ENCODE measurements at regions not wholly inside any gene's neighbourhood (a gene's known extent, or its start where the extent isn't known, plus 50 kb on each side); places are given as distances from the start of the nearest gene placed in this dataset.

DNA sequence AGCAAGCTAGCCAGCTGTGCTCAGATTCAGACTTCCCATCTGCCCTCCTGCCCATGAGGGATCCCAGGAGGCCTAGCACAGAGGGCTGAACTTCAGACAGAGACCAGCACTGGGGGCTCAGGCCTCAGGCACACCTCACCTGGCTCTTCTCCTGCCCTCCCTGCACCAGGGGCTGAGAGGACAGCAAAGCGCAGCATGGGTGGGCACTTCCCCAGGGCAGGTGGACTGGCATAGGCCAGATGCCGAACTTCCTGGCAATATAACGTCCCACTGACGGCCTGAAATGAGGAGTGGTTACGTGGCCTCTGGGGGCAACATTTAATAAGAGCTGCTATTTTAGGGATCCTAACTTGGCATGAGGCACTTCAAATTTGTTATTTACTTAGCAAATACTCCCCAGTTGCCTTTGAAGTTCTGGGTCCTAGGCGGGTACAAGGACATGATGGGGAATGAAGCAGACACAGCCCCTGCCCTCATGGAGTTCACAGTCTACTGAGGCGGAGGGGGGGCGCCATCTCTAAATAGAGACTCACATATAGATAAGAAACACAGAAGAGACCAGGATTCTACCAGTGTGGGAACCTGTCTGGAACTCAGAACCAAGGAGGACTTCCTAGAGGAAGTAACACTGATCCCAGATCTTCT, 101.8 kb upstream of the ZMIZ1 start:
- Histone ChIP-seq H3K27me3 (replicated peaks; ENCODE audit: insufficient read depth, low read depth, low read length, poor library complexity) (no peaks in the 10 kb centered on the region), H3K36me3 (ENCODE audit: insufficient read depth, low read length, poor library complexity, severe bottlenecking) (no peaks in the 10 kb centered on the region), H3K4me3 (ENCODE audit: low read depth, low read length, poor library complexity, severe bottlenecking) (no peak overlapping the region), H3K4me1 (ENCODE audit: insufficient read depth, low read length, poor library complexity, severe bottlenecking) (no peaks in the 10 kb centered on the region), H3K9me3 (ENCODE audit: low read depth, low read length, poor library complexity, severe bottlenecking) (no peaks in the 10 kb centered on the region), H3K27ac (ENCODE audit: low read depth, low read length, poor library complexity, severe bottlenecking) (no peak overlapping the region)
- DNase-seq (ENCODE audit: low spot score): no peak
- intact Hi-C loops (cut with micrococcal nuclease; ENCODE audit: unreplicated experiment): no loop called here
- ChIA-PET POLR2A (ENCODE audit: low non-redundant PET) (no interaction called here), CTCF (no interaction called here)
- TF ChIP-seq EZH2 (IDR thresholded peaks at IDR 0.05; ENCODE audit: borderline replicate concordance, low read depth, low read length, poor library complexity, severe bottlenecking): no peak
- TF ChIP-seq CTCF (conservative IDR thresholded peaks at IDR 0.05; ENCODE audit: low read depth, low read length): no peak
- no TSS peak for BruUV-seq (replicated peaks)

GRCh38 chr10:78968300-78968942, 100.3 kb upstream of the ZMIZ1 start:
- intact Hi-C loops (cut with micrococcal nuclease; ENCODE audit: unreplicated experiment): no loop called here
- H3K36me3 ChIP-seq (ENCODE audit: insufficient read depth, low read length, poor library complexity, severe bottlenecking): no peaks in the 10 kb centered on the region
- H3K4me3 ChIP-seq (ENCODE audit: low read depth, low read length, poor library complexity, severe bottlenecking): no peak overlapping the region
- POLR2A ChIA-PET (ENCODE audit: low non-redundant PET): interaction anchor here (0.6 kb wide), 1 partner anchor 349 kb away, joined by 3 read pairs; no protein-coding TSS in a partner anchor
- no peaks in the 10 kb centered on the region for H3K27me3 ChIP-seq (replicated peaks; ENCODE audit: insufficient read depth, low read depth, low read length, poor library complexity)
- CTCF ChIA-PET: no interaction called here
- BruUV-seq (replicated peaks): no TSS peak
- H3K4me1 ChIP-seq (ENCODE audit: insufficient read depth, low read length, poor library complexity, severe bottlenecking): peaks cover 9% of the 10 kb centered on the region
- no peak overlapping the region for H3K27ac ChIP-seq (ENCODE audit: low read depth, low read length, poor library complexity, severe bottlenecking)
- no peak for DNase-seq (ENCODE audit: low spot score)
- no peak for TF ChIP-seq EZH2 (IDR thresholded peaks at IDR 0.05; ENCODE audit: borderline replicate concordance, low read depth, low read length, poor library complexity, severe bottlenecking)
- no peak for TF ChIP-seq CTCF (conservative IDR thresholded peaks at IDR 0.05; ENCODE audit: low read depth, low read length)
- H3K9me3 ChIP-seq (ENCODE audit: low read depth, low read length, poor library complexity, severe bottlenecking): no peaks in the 10 kb centered on the region

DNA sequence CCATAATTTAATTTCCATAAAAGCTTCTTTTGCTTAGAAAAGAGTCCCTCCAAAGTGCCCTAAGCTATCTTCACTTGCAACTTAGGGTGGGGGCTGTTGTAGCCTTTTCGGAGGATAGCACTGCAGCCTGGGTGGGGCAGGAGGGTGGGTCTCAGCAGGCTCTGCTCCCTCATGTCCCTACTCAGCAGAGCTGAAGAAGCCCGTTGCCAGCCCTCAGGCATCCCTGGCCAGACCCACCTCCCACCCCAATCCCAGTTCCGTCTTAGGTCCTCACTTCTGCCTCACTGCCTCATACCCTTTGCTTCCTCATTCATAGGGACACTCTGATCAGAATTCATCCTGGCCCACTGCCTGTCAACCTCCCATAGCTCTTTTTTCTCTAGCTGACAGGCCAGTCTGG, 99.8 kb upstream of the ZMIZ1 start:
- BruUV-seq (replicated peaks): no TSS peak
- ChIA-PET CTCF (no interaction called here), POLR2A (ENCODE audit: low non-redundant PET) (interaction anchor here (0.6 kb wide), 1 partner anchor 348 kb away, joined by 3 read pairs; no protein-coding TSS in a partner anchor)
- Histone ChIP-seq H3K4me1 (ENCODE audit: insufficient read depth, low read length, poor library complexity, severe bottlenecking) (peaks cover 9% of the 10 kb centered on the region), H3K27ac (ENCODE audit: low read depth, low read length, poor library complexity, severe bottlenecking) (no peak overlapping the region), H3K27me3 (replicated peaks; ENCODE audit: insufficient read depth, low read depth, low read length, poor library complexity) (no peaks in the 10 kb centered on the region), H3K9me3 (ENCODE audit: low read depth, low read length, poor library complexity, severe bottlenecking) (no peaks in the 10 kb centered on the region), H3K4me3 (ENCODE audit: low read depth, low read length, poor library complexity, severe bottlenecking) (no peak overlapping the region), H3K36me3 (ENCODE audit: insufficient read depth, low read length, poor library complexity, severe bottlenecking) (no peaks in the 10 kb centered on the region)
- DNase-seq (ENCODE audit: low spot score): no peak
- intact Hi-C loops (cut with micrococcal nuclease; ENCODE audit: unreplicated experiment): no loop called here
- no peak for TF ChIP-seq CTCF (conservative IDR thresholded peaks at IDR 0.05; ENCODE audit: low read depth, low read length)
- no peak for TF ChIP-seq EZH2 (IDR thresholded peaks at IDR 0.05; ENCODE audit: borderline replicate concordance, low read depth, low read length, poor library complexity, severe bottlenecking)
